PC-9 (cell line): ENCODE measurements at regions not wholly inside any gene's neighbourhood (a gene's known extent, or its start where the extent isn't known, plus 50 kb on each side); places are given as distances from the start of the nearest gene placed in this dataset.

Experiments used
- BruUV-seq: library from RNA; stranded (reverse); fragments of 400-500 nt; replicated peaks from 2 replicates; lab custom pipeline; 2021; lab: Mats Ljungman, UMichigan
- CTCF ChIA-PET: fragments of 300-600 bp; sonication (Branson Sonifier 250); formaldehyde crosslinking; loops from one replicate; lab custom pipeline; 2022; ENCODE audit warnings: antibody characterized with exemption; lab: Charles Lee
- POLR2A ChIA-PET: fragments of 300-600 bp; sonication (Branson Sonifier 250); formaldehyde crosslinking; loops from one replicate; lab custom pipeline; 2022; ENCODE audit warnings: antibody characterized with exemption; ENCODE audit not compliant: unreplicated experiment; lab: Charles Lee
- DNase-seq, 2 experiments: peaks; one replicate each; pipeline versions ENCODE4 v3.0.0 to v3.0.0-alpha.2; 2015 to 2022; ENCODE audit warnings: mixed read lengths in 1 of 2
- H2AFZ ChIP-seq: fragments of 200-600 bp; sonication (generic); 2 replicates; pipeline ENCODE4 v1.8.1; 2017; ENCODE audit warnings: antibody characterized with exemption
- H3F3A ChIP-seq: fragments of 200-600 bp; sonication (generic); 2 replicates; pipeline ENCODE4 v1.8.1; 2017; ENCODE audit warnings: antibody characterized with exemption, mild to moderate bottlenecking, low read depth; ENCODE audit not compliant: insufficient read depth
- H3K27ac ChIP-seq: fragments of 200-600 bp; sonication (generic); 2 replicates; pipeline ENCODE4 v1.6.1; 2016; ENCODE audit warnings: mixed run types
- H3K27me3 ChIP-seq: fragments of 200-600 bp; sonication (generic); 2 replicates; pipeline ENCODE4 v1.6.1; 2016; ENCODE audit warnings: low read depth, mixed run types; ENCODE audit not compliant: insufficient read depth
- H3K36me3 ChIP-seq: fragments of 200-600 bp; sonication (generic); 2 replicates; pipeline ENCODE4 v1.6.1; 2016; ENCODE audit warnings: low read depth, mixed run types
- H3K4me1 ChIP-seq: fragments of 200-600 bp; sonication (generic); replicated peaks from 2 replicates; pipeline ENCODE4 v1.6.1; 2016; ENCODE audit warnings: mixed run types; ENCODE audit not compliant: insufficient read depth
- H3K4me2 ChIP-seq: fragments of 200-600 bp; sonication (generic); 2 replicates; pipeline ENCODE4 v1.6.1; 2017; ENCODE audit warnings: mixed run types
- H3K4me3 ChIP-seq: fragments of 200-600 bp; sonication (generic); 2 replicates; pipeline ENCODE4 v1.6.1; 2016; ENCODE audit warnings: mixed run types
- H3K79me2 ChIP-seq: fragments of 200-600 bp; sonication (generic); 2 replicates; pipeline ENCODE4 v1.6.1; 2017; ENCODE audit warnings: low read depth, mixed run types
- H3K9me2 ChIP-seq: fragments of 200-600 bp; sonication (generic); 2 replicates; pipeline ENCODE4 v1.8.1; 2017; ENCODE audit warnings: mild to moderate bottlenecking; ENCODE audit not compliant: insufficient read depth
- H3K9me3 ChIP-seq: fragments of 200-600 bp; sonication (generic); 2 replicates; pipeline ENCODE4 v1.8.1; 2016; ENCODE audit warnings: low read depth; ENCODE audit not compliant: insufficient read depth
- H4K20me1 ChIP-seq: fragments of 200-600 bp; sonication (generic); 2 replicates; pipeline ENCODE4 v1.8.1; 2017; ENCODE audit not compliant: insufficient read depth
- CTCF ChIP-seq: fragments of 200-600 bp; sonication (generic); conservative IDR thresholded peaks from 2 replicates; pipeline ENCODE4 v1.6.1; 2017; ENCODE audit warnings: mixed run types, antibody characterized with exemption, mild to moderate bottlenecking, moderate library complexity
- EZH2 ChIP-seq: fragments of 200-600 bp; sonication (generic); IDR thresholded peaks from 2 replicates; pipeline ENCODE4 v1.8.0; 2017; ENCODE audit warnings: antibody characterized with exemption, low read depth
- intact Hi-C: fragments of 100-400 bp; cut with micrococcal nuclease; formaldehyde crosslinking; loops from one replicate; pipeline ENCODE4 v1.10.0; 2022; ENCODE audit not compliant: unreplicated experiment

DNA sequence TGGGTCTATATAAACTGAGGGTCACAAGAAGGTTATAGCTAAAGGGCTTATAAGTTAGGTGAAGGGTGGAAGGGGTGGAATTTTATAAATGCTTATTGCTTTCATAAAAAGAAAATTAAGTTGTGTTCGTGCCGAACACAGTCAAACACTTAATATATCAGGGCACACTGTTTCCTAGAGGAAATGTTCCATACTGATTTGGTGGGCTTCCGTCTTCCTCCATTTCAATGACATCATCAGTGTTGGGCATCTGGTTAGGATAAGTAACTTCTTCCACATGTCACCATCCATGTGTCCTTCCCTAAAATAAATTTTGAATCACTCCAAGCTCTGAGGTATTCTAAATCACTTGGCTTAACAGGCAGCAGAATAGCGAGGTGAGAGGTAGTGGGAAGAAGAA is 466.4 kb downstream of the MED13L start:
- H3K27me3 ChIP-seq, result peaks cover 50% of the 10 kb centered on the region
- no peaks in the 10 kb centered on the region for H3K9me2 ChIP-seq
- H3K4me1 ChIP-seq, result no peaks in the 10 kb centered on the region
- H3K79me2 ChIP-seq, result no peaks in the 10 kb centered on the region
- CTCF ChIA-PET, result no interaction called here
- no peak overlapping the region for H3K4me3 ChIP-seq
- H3K9me3 ChIP-seq, result no peaks in the 10 kb centered on the region
- intact Hi-C loops, result no loop called here
- H4K20me1 ChIP-seq, result no peaks in the 10 kb centered on the region
- H3K27ac ChIP-seq, result no peak overlapping the region
- H2AFZ ChIP-seq, result no peak overlapping the region
- POLR2A ChIA-PET, result no interaction called here
- H3K4me2 ChIP-seq, result no peak overlapping the region
- no TSS peak for BruUV-seq
- no peak for TF ChIP-seq CTCF
- H3K36me3 ChIP-seq, result no peaks in the 10 kb centered on the region
- DNase-seq, result no peak
- no peaks in the 10 kb centered on the region for H3F3A ChIP-seq

DNA sequence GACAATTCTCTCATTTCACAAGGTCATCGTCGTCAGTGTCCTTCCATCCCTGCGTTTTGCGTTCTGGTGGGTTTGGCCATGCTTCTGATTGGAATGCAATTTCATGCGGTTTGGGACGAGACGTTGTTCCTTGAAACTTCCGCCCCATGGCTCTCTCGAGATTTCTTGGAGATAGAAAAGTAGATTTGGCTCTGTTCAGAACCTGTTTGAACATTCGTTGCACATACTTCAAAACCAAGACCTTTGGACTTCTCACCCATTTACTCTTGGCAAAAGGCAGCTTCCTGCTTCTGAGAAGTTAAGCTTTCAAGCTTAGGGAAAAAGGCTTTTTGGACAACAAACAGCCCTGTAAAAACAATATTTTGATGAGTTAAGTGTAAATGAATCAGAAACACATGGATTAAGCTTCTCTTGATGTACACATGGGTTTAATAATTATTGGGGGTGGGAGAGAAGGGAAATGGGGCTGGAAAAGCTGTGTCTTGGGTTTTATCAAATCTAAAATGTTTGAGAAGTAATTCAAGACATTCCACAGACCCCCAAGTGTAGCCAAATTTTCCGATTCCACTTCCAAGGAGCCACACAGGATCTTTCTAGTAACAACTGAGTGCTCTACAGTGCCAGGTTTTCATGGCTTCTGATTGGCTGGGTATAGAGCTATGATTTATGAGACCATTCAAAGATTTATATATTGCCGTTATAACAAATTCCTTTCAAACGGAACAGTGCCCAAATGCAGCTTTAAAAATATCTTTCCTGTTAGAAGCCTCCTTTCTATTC is 467.2 kb downstream of the MED13L start:
- intact Hi-C loops, result no loop called here
- Histone ChIP-seq H3K9me2 (no peaks in the 10 kb centered on the region), H3K27ac (no peak overlapping the region), H3K4me3 (no peak overlapping the region), H2AFZ (no peak overlapping the region), H3K79me2 (no peaks in the 10 kb centered on the region), H3F3A (no peaks in the 10 kb centered on the region), H3K9me3 (no peaks in the 10 kb centered on the region), H3K36me3 (no peaks in the 10 kb centered on the region), H3K4me2 (no peak overlapping the region), H3K4me1 (no peaks in the 10 kb centered on the region), H4K20me1 (no peaks in the 10 kb centered on the region), H3K27me3 (peaks cover 46% of the 10 kb centered on the region)
- BruUV-seq, result no TSS peak
- DNase-seq, result no peak
- POLR2A ChIA-PET, result no interaction called here
- TF ChIP-seq EZH2 (no peak), CTCF (no peak)
- CTCF ChIA-PET, result no interaction called here

DNA sequence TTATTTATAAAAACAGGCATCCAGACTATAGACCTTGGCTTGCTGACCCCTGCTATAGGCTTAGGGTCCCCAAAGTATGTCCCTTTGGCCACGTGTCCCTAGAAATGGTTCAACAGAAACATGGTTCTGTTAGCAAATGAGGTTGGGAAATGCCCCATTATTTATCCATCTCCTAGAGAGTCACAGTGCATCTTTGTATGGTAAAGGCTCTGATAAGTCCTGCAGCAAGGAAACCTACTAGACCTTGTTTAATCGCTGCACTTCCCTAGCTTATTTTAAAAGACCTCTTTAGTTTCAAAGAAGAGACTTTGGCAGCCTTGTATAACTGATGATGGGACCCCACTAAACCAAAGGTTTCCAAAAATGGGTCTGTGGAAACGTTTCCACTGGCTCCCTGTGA is 471.5 kb downstream of the MED13L start:
- TF ChIP-seq CTCF (no peak), EZH2 (no peak)
- Histone ChIP-seq H3K4me1 (no peaks in the 10 kb centered on the region), H3K27ac (no peak overlapping the region), H3K9me2 (no peaks in the 10 kb centered on the region), H3K79me2 (no peaks in the 10 kb centered on the region), H3K4me2 (no peak overlapping the region), H3K36me3 (no peaks in the 10 kb centered on the region), H3F3A (no peaks in the 10 kb centered on the region), H3K9me3 (no peaks in the 10 kb centered on the region), H3K4me3 (no peak overlapping the region), H4K20me1 (no peaks in the 10 kb centered on the region), H3K27me3 (peaks cover 56% of the 10 kb centered on the region), H2AFZ (no peak overlapping the region)
- intact Hi-C loops, result no loop called here
- no peak for DNase-seq
- no TSS peak for BruUV-seq
- ChIA-PET POLR2A (no interaction called here), CTCF (no interaction called here)
